Lower lobe of right lung (tissue), 2 donors: ENCODE measurements at regions not wholly inside any gene's neighbourhood (a gene's known extent, or its start where the extent isn't known, plus 50 kb on each side); places are given as distances from the start of the nearest gene placed in this dataset.

Experiments used
- ATAC-seq, 2 donors: fragments of 200-7000 bp; cut with Tn5 transposase; one replicate each; pipeline ENCODE4 v1.9.1; 2020 to 2022; ENCODE audit warnings: mild to moderate bottlenecking in 2 of 2, moderate library complexity in 2 of 2
- DNase-seq: peaks from one replicate; pipeline ENCODE4 v3.0.0-alpha.2; 2020
- H3K27ac ChIP-seq: fragments of 200-600 bp; one replicate; pipeline ENCODE4 v1.8.0; 2022
- H3K27me3 ChIP-seq: fragments of 200-600 bp; one replicate; pipeline ENCODE4 v1.8.0; 2022; ENCODE audit warnings: low read depth
- H3K36me3 ChIP-seq: fragments of 200-600 bp; one replicate; pipeline ENCODE4 v1.8.0; 2022; ENCODE audit warnings: mild to moderate bottlenecking
- H3K4me1 ChIP-seq: fragments of 200-600 bp; one replicate; pipeline ENCODE4 v1.8.0; 2022
- H3K4me3 ChIP-seq: fragments of 200-600 bp; one replicate; pipeline ENCODE4 v1.8.0; 2022; ENCODE audit warnings: mild to moderate bottlenecking
- H3K9me3 ChIP-seq: fragments of 200-600 bp; one replicate; pipeline ENCODE4 v1.8.0; 2022
- CTCF ChIP-seq: fragments of 200-600 bp; IDR thresholded peaks from one replicate; pipeline ENCODE4 v1.8.0; 2022; ENCODE audit warnings: antibody characterized with exemption, mild to moderate bottlenecking
- intact Hi-C: fragments of 100-400 bp; cut with DNase I; formaldehyde crosslinking; loops from one replicate; pipeline ENCODE4 v1.11.0; 2022
- donor health status: DM: no; HTN: yes; CAD: no; lungs with severe emphysema.

GRCh38 chr10:3530783-3531645 lies 254.0 kb downstream of the KLF6 start:
- Histone ChIP-seq H3K36me3 (no peaks in the 10 kb centered on the region), H3K9me3 (no peaks in the 10 kb centered on the region), H3K4me1 (no peaks in the 10 kb centered on the region), H3K27me3 (no peaks in the 10 kb centered on the region), H3K27ac (no peak overlapping the region), H3K4me3 (no peak overlapping the region)
- DNase-seq = no peak
- ATAC-seq = no peak
- no peak for TF ChIP-seq CTCF
- intact Hi-C loops = no loop called here

- no peak for DNase-seq
- no peaks in the 10 kb centered on the region for H3K36me3 ChIP-seq
- no peak overlapping the region for H3K4me3 ChIP-seq
- H3K4me1 ChIP-seq = no peaks in the 10 kb centered on the region
- no peak overlapping the region for H3K27ac ChIP-seq
- H3K27me3 ChIP-seq = no peaks in the 10 kb centered on the region
- no peak for TF ChIP-seq CTCF
- ATAC-seq = no peak
- H3K9me3 ChIP-seq = no peaks in the 10 kb centered on the region
- intact Hi-C loops = no loop called here
Measured at GRCh38 chr10:3530346-3530745, 254.7 kb downstream of the KLF6 start.

GRCh38 chr10:3529691-3530090 lies 255.3 kb downstream of the KLF6 start:
- no peak overlapping the region for H3K4me3 ChIP-seq
- DNase-seq = no peak
- no peaks in the 10 kb centered on the region for H3K27me3 ChIP-seq
- intact Hi-C loops = no loop called here
- no peaks in the 10 kb centered on the region for H3K4me1 ChIP-seq
- no peak for TF ChIP-seq CTCF
- no peak overlapping the region for H3K27ac ChIP-seq
- no peaks in the 10 kb centered on the region for H3K9me3 ChIP-seq
- no peak for ATAC-seq
- H3K36me3 ChIP-seq = no peaks in the 10 kb centered on the region

- Histone ChIP-seq H3K36me3 (no peaks in the 10 kb centered on the region), H3K27me3 (no peaks in the 10 kb centered on the region), H3K4me3 (no peak overlapping the region), H3K4me1 (no peaks in the 10 kb centered on the region), H3K27ac (no peak overlapping the region), H3K9me3 (no peaks in the 10 kb centered on the region)
- no peak for DNase-seq
- no peak for TF ChIP-seq CTCF
- intact Hi-C loops = no loop called here
- no peak for ATAC-seq
Measured at GRCh38 chr10:3528823-3529403, 256.1 kb downstream of the KLF6 start.

- H3K27ac ChIP-seq = no peak overlapping the region
- no peaks in the 10 kb centered on the region for H3K9me3 ChIP-seq
- intact Hi-C loops = no loop called here
Measured at GRCh38 chr10:3528271-3528670, 256.7 kb downstream of the KLF6 start.

More at GRCh38 chr10:3528271-3528670, 256.7 kb downstream of the KLF6 start:
- Histone ChIP-seq H3K27me3 (no peaks in the 10 kb centered on the region), H3K36me3 (no peaks in the 10 kb centered on the region), H3K4me1 (no peaks in the 10 kb centered on the region), H3K4me3 (no peak overlapping the region)
- no peak for TF ChIP-seq CTCF
- ATAC-seq = no peak
- DNase-seq = no peak
